Neural crest cell (in vitro differentiated cells): ENCODE measurements at regions not wholly inside any gene's neighbourhood (a gene's known extent, or its start where the extent isn't known, plus 50 kb on each side); places are given as distances from the start of the nearest gene placed in this dataset.

Experiments used
- DNase-seq: peaks from one replicate; pipeline ENCODE4 v3.0.0; 2021; ENCODE audit warnings: low read depth, mixed read lengths, low spot score
- H3K27ac Mint-ChIP-seq: one replicate; pipeline ENCODE4 v1.8.0; 2021; ENCODE audit warnings: mild to moderate bottlenecking, mixed read lengths; ENCODE audit not compliant: unreplicated experiment
- H3K27me3 Mint-ChIP-seq: 2 replicates; pipeline ENCODE4 v1.8.0; 2021; ENCODE audit warnings: low read depth, mild to moderate bottlenecking, mixed read lengths
- H3K36me3 Mint-ChIP-seq: 2 replicates; pipeline ENCODE4 v1.8.0; 2021; ENCODE audit warnings: low read depth, mild to moderate bottlenecking, mixed read lengths
- H3K4me1 Mint-ChIP-seq: 2 replicates; pipeline ENCODE4 v1.8.0; 2021; ENCODE audit warnings: mixed read lengths
- H3K4me3 Mint-ChIP-seq: one replicate; pipeline ENCODE4 v1.8.0; 2021; ENCODE audit warnings: mild to moderate bottlenecking, mixed read lengths
- H3K9me3 Mint-ChIP-seq: 2 replicates; pipeline ENCODE4 v1.8.0; 2021; ENCODE audit warnings: mixed read lengths
- TF ChIP-seq, protein P1 (sequence below): fragments of 200-600 bp; sonication (generic); conservative IDR thresholded peaks from 2 replicates; pipeline ENCODE4 v1.5.0; 2021; ENCODE audit warnings: antibody characterized with exemption, mild to moderate bottlenecking

DNA sequence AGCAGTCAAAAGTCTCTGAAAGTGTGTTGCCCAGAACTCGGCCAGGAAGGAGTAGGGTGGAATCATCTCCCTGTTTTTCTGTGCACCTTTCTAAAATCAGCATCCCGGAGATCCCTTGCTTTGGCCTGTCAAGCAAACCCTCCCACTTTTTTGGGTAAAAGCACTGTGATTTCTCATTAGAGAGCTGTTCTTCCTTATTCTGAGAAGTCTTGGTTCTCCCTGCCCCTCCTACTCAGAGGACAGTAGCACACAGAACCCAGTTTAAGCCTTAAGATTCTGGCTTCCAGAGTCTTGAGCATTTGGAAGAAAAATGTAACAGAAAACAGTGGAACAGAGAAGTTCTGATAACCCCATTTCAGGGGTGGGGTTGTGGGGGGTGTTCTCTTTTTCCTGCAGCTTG lies 52.6 kb upstream of the KATNAL1 start:
- H3K27me3 Mint-ChIP-seq, result no peaks in the 10 kb centered on the region
- no peaks in the 10 kb centered on the region for H3K36me3 Mint-ChIP-seq
- DNase-seq, result no peak
- H3K27ac Mint-ChIP-seq, result no peak overlapping the region
- TF ChIP-seq, protein P1, sequence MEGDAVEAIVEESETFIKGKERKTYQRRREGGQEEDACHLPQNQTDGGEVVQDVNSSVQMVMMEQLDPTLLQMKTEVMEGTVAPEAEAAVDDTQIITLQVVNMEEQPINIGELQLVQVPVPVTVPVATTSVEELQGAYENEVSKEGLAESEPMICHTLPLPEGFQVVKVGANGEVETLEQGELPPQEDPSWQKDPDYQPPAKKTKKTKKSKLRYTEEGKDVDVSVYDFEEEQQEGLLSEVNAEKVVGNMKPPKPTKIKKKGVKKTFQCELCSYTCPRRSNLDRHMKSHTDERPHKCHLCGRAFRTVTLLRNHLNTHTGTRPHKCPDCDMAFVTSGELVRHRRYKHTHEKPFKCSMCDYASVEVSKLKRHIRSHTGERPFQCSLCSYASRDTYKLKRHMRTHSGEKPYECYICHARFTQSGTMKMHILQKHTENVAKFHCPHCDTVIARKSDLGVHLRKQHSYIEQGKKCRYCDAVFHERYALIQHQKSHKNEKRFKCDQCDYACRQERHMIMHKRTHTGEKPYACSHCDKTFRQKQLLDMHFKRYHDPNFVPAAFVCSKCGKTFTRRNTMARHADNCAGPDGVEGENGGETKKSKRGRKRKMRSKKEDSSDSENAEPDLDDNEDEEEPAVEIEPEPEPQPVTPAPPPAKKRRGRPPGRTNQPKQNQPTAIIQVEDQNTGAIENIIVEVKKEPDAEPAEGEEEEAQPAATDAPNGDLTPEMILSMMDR, result no peak
- H3K4me3 Mint-ChIP-seq, result no peak overlapping the region
- H3K9me3 Mint-ChIP-seq, result no peaks in the 10 kb centered on the region
- peaks cover 19% of the 10 kb centered on the region for H3K4me1 Mint-ChIP-seq

DNA sequence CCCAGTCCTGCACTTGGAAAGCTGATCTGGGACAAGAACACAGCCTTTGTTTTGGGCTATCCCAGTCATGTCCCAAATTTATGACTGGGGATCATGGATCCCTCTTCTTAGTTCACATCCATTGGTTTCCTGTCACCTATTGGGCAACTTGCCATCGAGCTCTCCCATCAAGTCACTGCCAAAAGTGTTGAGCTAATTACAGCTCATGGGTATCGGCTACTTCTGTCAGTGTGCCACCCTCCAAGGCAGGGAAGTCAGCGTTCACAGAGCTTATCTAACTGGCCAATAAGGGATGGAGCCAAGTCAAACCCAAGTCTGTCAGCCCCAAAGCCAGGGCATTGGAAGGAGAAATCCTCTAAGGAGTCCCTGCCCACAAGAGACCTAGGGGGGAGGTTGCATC lies 53.2 kb upstream of the KATNAL1 start:
- Mint-ChIP-seq H3K4me1 (peaks cover 20% of the 10 kb centered on the region), H3K27ac (no peak overlapping the region), H3K36me3 (no peaks in the 10 kb centered on the region)

DNA sequence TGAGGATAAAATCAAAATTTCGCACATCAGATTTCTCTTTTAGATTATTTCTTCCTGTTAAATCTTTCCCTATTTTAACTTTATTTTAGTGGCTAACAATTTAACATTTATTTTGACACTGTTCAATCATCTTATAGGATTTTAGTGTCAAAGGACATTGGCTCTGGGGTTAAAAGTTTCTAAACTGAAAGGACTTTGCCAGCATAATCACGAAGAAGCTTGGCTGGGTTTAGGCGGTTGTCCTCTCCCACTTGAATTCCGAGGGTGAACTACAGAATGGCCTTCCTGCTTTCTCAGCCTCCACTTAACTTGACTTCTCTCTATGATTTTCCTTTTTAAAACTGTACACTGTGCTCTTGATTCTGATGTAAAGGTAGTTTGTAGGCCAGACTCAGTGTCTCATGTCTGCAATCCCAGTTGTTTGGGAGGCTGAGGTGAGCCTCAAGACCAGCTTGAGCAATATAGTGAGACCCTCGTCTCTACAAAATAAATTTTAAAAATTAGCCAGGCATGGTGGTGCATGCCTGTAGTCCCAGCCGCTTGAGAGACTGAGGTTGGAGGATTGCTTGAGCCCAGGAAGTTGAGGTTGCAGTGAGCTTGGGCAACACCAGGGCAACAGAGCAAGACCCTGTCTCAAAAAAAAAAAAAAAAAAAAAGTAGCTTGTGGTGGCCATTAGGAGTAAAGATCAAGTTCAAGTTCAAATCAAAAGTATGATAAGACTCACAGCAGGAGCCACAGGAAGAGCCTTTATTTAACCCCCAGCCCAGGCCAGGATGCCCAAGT lies 54.8 kb upstream of the KATNAL1 start:
- TF ChIP-seq, protein P1, result no peak
- Mint-ChIP-seq H3K27ac (no peak overlapping the region), H3K36me3 (no peaks in the 10 kb centered on the region), H3K9me3 (no peaks in the 10 kb centered on the region), H3K4me3 (no peak overlapping the region), H3K27me3 (no peaks in the 10 kb centered on the region), H3K4me1 (peaks cover 21% of the 10 kb centered on the region)
- no peak for DNase-seq

More for the DNA sequence above, 53.2 kb upstream of the KATNAL1 start:
- Mint-ChIP-seq H3K9me3 (no peaks in the 10 kb centered on the region), H3K4me3 (no peak overlapping the region), H3K27me3 (no peaks in the 10 kb centered on the region)
- TF ChIP-seq, protein P1, result no peak
- no peak for DNase-seq

DNA sequence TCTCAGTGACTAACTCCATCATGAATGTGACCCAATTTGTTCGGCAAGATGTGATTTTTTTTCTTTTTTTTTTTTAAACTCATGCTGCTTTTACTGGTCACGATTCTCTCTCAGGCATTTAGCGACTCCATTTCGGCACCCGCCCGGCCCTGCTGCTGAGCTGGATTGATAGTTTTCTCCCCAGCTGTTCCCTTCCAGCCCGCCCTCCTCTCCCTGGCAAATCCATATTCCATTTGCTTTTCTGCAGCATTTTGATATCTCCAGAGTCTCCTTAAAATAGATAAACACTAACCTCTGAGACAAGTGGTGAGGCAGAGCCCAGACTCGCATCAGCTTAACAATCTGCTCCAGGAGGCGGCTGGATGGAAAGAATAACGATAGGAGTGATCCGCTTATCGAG lies 55.5 kb upstream of the KATNAL1 start:
- H3K27ac Mint-ChIP-seq, result no peak overlapping the region
- peaks cover 21% of the 10 kb centered on the region for H3K4me1 Mint-ChIP-seq
- no peaks in the 10 kb centered on the region for H3K27me3 Mint-ChIP-seq
- DNase-seq, result no peak
- TF ChIP-seq, protein P1, result no peak
- no peak overlapping the region for H3K4me3 Mint-ChIP-seq
- no peaks in the 10 kb centered on the region for H3K36me3 Mint-ChIP-seq
- no peaks in the 10 kb centered on the region for H3K9me3 Mint-ChIP-seq

DNA sequence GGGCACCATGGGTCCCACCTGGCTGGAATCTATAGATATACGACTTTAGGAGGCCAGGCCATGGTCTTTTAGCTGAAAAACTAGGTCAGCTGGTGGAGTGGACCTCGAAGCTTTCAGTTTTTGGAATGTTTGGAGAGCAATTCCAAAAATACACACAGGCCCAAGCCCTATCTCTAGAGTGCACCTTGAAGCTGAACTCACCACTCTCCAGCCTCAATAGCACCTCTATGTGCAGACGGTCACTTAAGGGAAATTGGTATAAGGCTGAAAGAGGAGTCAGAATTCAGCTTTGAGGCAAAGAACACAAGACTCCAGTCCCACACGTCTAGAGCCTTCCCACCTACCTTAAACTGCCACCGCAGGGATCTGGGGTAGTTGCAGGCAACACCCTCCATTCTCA lies 56.4 kb upstream of the KATNAL1 start:
- Mint-ChIP-seq H3K36me3 (no peaks in the 10 kb centered on the region), H3K4me3 (no peak overlapping the region), H3K27me3 (no peaks in the 10 kb centered on the region), H3K4me1 (peaks cover 21% of the 10 kb centered on the region), H3K27ac (peak overlapping the region; percentile 40), H3K9me3 (no peaks in the 10 kb centered on the region)
- DNase-seq, result no peak
- TF ChIP-seq, protein P1, result no peak
